NCI-H446 (cell line): ENCODE measurements at regions not wholly inside any gene's neighbourhood (a gene's known extent, or its start where the extent isn't known, plus 50 kb on each side); places are given as distances from the start of the nearest gene placed in this dataset.

ENCODE experiments used
- DNase-seq, 2 experiments: peaks; one replicate each; lab custom pipeline; 2025; lab: John Stamatoyannopoulos, UW

- DNase-seq = no peak
These were observed 84.1 kb upstream of the SPATA31D4 start for GRCh38 chr9:81844131-81844567.

GRCh38 chr9:81847181-81847915 lies 80.9 kb upstream of the SPATA31D4 start:
- DNase-seq = no peak

- DNase-seq = no peak
These were observed 79.8 kb upstream of the SPATA31D4 start for GRCh38 chr9:81848472-81848871.

- no peak for DNase-seq
These were observed 78.5 kb upstream of the SPATA31D4 start for GRCh38 chr9:81849631-81850259.

GRCh38 chr9:81850724-81851123 lies 77.5 kb upstream of the SPATA31D4 start:
- no peak for DNase-seq

GRCh38 chr9:81851340-81851739 lies 76.9 kb upstream of the SPATA31D4 start:
- DNase-seq = no peak

GRCh38 chr9:81852820-81853219 lies 75.4 kb upstream of the SPATA31D4 start:
- DNase-seq = no peak

- no peak for DNase-seq
These were observed 72.7 kb upstream of the SPATA31D4 start for GRCh38 chr9:81855538-81855937.

GRCh38 chr9:81858657-81859430 lies 69.4 kb upstream of the SPATA31D4 start:
- peak; percentile 36 to 79 for DNase-seq

- DNase-seq = no peak
These were observed 67.6 kb upstream of the SPATA31D4 start for GRCh38 chr9:81860581-81860980.

- no peak for DNase-seq
These were observed 66.6 kb upstream of the SPATA31D4 start for GRCh38 chr9:81861644-81862043.

GRCh38 chr9:81868145-81868544 lies 60.1 kb upstream of the SPATA31D4 start:
- peak; percentile 54 to 91 for DNase-seq

GRCh38 chr9:81871695-81872094 lies 56.5 kb upstream of the SPATA31D4 start:
- peak in 1 of 2 experiments; percentile 3 for DNase-seq

GRCh38 chr9:81874250-81874649 lies 54.0 kb upstream of the SPATA31D4 start:
- no peak for DNase-seq

- DNase-seq = peak in 1 of 2 experiments; percentile 12
These were observed 53.3 kb upstream of the SPATA31D4 start for GRCh38 chr9:81874931-81875330.

- no peak for DNase-seq
These were observed 51.2 kb upstream of the SPATA31D4 start for GRCh38 chr9:81877047-81877446.
